Thoracic aorta (tissue), 2 donors: ENCODE measurements at regions not wholly inside any gene's neighbourhood (a gene's known extent, or its start where the extent isn't known, plus 50 kb on each side); places are given as distances from the start of the nearest gene placed in this dataset.

Source experiments
- ATAC-seq: fragments of 150-250 bp; one replicate; pipeline ENCODE4 v1.8.0; 2017; ENCODE audit warnings: low read depth; ENCODE audit not compliant: insufficient number of reproducible peaks, low FRiP score
- DNase-seq: peaks from one replicate; pipeline ENCODE4 v3.0.0-alpha.2; 2020; ENCODE audit warnings: low spot score
- H3K27ac ChIP-seq, 2 donors: fragments of 200-600 bp; sonication (generic); 1 replicate in 1 of 2; 2 replicates in 1 of 2; pipeline ENCODE4 v1.5.1; 2016; ENCODE audit warnings: mild to moderate bottlenecking in 2 of 2, moderate library complexity in 2 of 2
- H3K27me3 ChIP-seq: fragments of 200-600 bp; sonication (generic); replicated peaks from 2 replicates; pipeline ENCODE4 v1.6.0; 2016; ENCODE audit warnings: mild to moderate bottlenecking; ENCODE audit not compliant: insufficient read depth
- H3K36me3 ChIP-seq: fragments of 200-600 bp; sonication (generic); one replicate; pipeline ENCODE4 v1.5.1; 2016
- H3K4me1 ChIP-seq, 2 donors: fragments of 200-600 bp; sonication (generic); 1 replicate in 1 of 2; 2 replicates in 1 of 2; pipeline versions ENCODE4 v1.5.1 to v1.6.0; 2016; ENCODE audit warnings: low read depth in 2 of 2, mild to moderate bottlenecking in 1 of 2; ENCODE audit not compliant: control insufficient read depth in 1 of 2
- H3K4me3 ChIP-seq: fragments of 200-600 bp; sonication (generic); 2 replicates; pipeline ENCODE4 v1.5.1; 2016; ENCODE audit warnings: mild to moderate bottlenecking
- H3K9me3 ChIP-seq: fragments of 200-600 bp; sonication (generic); 2 replicates; pipeline ENCODE4 v1.5.1; 2016
- TF ChIP-seq, protein P1 (sequence below): fragments of 200-600 bp; sonication (generic); IDR thresholded peaks from one replicate; pipeline ENCODE4 v1.5.1; 2019; ENCODE audit warnings: antibody characterized with exemption

DNA sequence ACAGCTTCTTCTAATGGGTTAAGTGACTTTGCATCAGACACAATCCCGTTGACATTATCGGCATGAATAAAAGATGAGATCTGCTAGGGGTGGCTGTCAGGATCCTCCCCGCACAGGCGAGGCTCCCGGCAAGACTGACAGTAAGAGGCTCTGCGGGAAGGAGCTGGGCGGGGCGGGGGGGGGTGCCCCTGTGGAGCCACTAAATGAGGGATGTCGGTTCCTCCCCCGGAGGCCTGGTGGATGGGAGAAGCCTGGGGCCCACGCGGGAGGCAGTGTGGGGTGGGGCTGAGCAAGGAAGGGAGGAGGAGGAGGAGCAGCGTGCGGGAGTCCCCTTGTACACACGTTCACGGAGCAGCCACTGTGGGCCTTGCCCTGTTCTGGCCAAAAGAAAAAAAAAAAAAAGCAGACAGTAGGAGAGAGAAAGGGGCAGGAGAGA is 190.9 kb upstream of the GSE1 start:
- ATAC-seq (no peak), DNase-seq (no peak)
- no peaks in the 10 kb centered on the region for H3K4me1 ChIP-seq
- H3K9me3 ChIP-seq: no peaks in the 10 kb centered on the region
- no peaks in the 10 kb centered on the region for H3K27me3 ChIP-seq
- TF ChIP-seq, protein P1, sequence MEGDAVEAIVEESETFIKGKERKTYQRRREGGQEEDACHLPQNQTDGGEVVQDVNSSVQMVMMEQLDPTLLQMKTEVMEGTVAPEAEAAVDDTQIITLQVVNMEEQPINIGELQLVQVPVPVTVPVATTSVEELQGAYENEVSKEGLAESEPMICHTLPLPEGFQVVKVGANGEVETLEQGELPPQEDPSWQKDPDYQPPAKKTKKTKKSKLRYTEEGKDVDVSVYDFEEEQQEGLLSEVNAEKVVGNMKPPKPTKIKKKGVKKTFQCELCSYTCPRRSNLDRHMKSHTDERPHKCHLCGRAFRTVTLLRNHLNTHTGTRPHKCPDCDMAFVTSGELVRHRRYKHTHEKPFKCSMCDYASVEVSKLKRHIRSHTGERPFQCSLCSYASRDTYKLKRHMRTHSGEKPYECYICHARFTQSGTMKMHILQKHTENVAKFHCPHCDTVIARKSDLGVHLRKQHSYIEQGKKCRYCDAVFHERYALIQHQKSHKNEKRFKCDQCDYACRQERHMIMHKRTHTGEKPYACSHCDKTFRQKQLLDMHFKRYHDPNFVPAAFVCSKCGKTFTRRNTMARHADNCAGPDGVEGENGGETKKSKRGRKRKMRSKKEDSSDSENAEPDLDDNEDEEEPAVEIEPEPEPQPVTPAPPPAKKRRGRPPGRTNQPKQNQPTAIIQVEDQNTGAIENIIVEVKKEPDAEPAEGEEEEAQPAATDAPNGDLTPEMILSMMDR: no peak
- H3K4me3 ChIP-seq: no peak overlapping the region
- no peaks in the 10 kb centered on the region for H3K36me3 ChIP-seq
- H3K27ac ChIP-seq: no peak overlapping the region

DNA sequence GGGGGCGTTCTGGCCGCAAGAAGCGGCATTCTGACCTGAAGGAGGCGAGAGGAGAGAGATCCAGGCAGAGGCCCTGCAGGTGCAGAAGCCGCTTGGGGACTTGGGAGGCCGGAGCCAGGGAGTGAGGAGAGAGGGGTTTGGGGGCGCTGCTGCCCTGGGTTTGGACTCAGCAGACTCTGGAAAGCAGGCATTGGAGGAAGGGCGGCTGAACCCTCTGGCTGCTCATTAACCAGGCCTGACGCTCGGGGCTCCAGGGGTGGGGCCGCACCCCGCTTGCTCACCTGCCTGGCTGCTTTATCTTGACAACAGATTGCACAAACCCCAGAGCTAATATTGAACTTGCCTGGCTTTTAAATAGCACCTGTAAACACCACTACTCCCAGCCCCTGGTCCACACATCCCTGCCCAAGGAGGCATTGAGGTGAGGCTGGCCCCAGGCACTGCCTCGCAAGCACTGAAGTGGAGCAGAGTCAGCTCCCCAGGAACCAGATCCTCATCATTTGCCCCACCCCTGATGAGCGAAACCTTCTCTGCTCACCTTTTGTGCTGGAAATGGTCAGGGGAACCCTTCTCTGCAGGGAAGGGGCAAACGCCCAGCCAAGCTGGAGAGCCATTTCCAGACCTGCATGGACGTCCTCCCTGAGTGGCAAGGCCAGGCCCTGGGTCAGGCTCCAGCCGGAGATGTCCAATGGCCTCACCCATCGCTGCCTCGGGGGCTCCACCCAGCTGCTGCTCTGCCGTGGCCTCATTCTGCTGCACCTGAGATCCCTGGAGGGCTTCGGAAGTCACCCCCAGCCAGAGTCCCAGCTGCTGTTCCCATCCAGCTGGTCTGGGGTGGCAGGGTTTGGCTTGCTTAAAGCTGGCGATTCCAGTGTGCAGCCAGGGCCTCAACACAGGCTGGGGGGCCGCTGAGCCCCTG is 190.2 kb upstream of the GSE1 start:
- Histone ChIP-seq H3K9me3 (no peaks in the 10 kb centered on the region), H3K27me3 (no peaks in the 10 kb centered on the region), H3K4me1 (no peaks in the 10 kb centered on the region), H3K27ac (no peak overlapping the region), H3K4me3 (no peak overlapping the region), H3K36me3 (no peaks in the 10 kb centered on the region)
- TF ChIP-seq, protein P1: no peak
- DNase-seq (no peak), ATAC-seq (no peak)

DNA sequence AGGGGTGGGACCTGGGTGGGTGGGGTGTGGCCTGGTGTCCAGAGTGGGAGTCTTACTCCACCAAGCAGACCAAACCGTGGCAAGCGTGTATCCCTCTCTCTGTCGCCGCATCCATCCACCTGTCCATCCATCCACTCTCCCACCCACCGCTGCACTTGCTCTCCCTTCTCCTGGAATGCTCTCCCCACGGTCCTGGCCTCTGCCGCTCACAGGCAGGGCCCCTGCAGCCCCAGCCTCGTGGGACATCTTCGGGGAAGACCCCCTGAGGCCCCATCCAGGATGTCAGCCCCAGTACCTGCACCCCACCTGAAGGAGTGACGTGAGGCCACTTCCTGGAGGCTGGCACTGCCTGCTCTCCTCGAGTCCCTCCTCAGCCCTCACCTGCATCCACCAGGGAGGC is 189.5 kb upstream of the GSE1 start:
- Histone ChIP-seq H3K4me1 (no peaks in the 10 kb centered on the region), H3K27me3 (no peaks in the 10 kb centered on the region), H3K4me3 (no peak overlapping the region), H3K36me3 (no peaks in the 10 kb centered on the region), H3K27ac (no peak overlapping the region), H3K9me3 (no peaks in the 10 kb centered on the region)
- ATAC-seq: no peak
- no peak for DNase-seq
- TF ChIP-seq, protein P1: no peak

DNA sequence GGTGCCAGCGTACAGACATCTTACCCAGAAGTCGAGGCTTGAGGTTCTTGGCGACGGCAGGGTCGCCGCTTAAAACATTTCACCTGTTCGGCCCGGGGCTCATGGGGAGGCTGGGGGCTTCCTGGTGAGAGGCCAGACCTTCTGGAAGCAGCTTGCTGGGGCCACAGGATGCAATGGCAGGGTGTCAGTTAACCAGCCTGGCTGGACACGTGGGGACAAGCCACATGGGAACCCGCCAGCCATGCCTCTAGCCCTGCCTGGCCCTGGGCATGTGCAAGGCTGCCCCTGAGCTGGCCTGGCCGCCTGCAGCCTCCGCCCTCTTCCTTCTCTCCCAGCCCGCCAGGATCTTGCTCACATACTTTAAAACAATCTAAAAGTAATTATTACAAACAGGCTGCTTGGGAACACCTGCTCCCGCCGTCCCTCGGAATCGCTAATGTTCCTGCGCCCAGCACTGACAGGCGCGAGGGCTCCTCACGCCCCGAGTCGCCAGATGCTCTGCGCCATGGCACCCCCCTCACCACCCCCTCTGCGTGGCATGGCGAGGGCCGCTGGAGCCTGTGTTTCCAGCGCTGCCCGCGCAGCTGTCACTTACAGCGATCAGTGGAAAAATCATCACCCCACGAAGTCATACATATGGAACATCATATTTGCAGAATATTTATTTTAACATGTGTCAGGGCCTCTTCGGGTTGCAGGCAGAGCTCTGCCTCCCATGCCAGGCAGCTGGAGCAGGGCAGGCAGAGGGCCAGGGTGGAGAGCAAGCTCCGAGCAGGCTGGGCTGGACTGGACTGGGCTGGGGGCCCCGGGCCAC is 188.7 kb upstream of the GSE1 start:
- H3K27me3 ChIP-seq: no peaks in the 10 kb centered on the region
- H3K9me3 ChIP-seq: no peaks in the 10 kb centered on the region
- DNase-seq (no peak), ATAC-seq (no peak)
- TF ChIP-seq, protein P1: no peak
- no peaks in the 10 kb centered on the region for H3K4me1 ChIP-seq
- H3K36me3 ChIP-seq: no peaks in the 10 kb centered on the region
- H3K27ac ChIP-seq: no peak overlapping the region
- no peak overlapping the region for H3K4me3 ChIP-seq

DNA sequence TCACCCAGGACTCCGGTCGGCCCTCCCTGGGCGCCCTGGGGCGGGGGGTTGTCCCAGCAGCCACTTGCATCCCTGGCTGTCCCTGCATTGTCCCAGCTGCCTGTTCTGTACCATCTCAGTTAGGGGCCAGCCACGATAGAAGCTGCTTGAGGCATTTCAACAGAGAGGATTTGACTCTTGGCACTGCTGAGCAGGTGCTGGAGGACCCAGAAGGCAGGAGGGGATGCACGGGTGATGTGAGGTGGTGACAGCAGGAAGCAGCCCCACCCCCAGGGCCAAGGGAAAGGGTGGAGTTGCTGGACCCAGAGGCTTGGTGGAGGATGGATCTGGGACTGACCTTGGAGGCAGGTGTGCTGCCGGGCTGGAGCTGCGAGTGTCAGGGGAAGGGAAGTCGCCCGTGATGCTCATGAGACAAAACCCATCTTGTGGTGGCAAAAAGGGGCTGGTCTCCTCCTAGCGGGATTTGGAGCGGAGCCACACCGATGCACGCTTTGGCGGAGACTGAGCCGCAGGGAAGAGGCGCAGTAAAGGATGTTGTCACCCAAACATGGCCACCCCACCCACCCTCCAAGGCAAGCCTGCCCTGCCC is 188.0 kb upstream of the GSE1 start:
- no peaks in the 10 kb centered on the region for H3K36me3 ChIP-seq
- DNase-seq: no peak
- no peak for ATAC-seq
- H3K9me3 ChIP-seq: no peaks in the 10 kb centered on the region
- H3K27ac ChIP-seq: no peak overlapping the region
- H3K4me1 ChIP-seq: no peaks in the 10 kb centered on the region
- H3K4me3 ChIP-seq: no peak overlapping the region
- TF ChIP-seq, protein P1: no peak
- H3K27me3 ChIP-seq: no peaks in the 10 kb centered on the region
